Lower lobe of right lung (tissue), 2 donors: ENCODE measurements at regions not wholly inside any gene's neighbourhood (a gene's known extent, or its start where the extent isn't known, plus 50 kb on each side); places are given as distances from the start of the nearest gene placed in this dataset.

Experiments
- ATAC-seq, 2 donors: fragments of 200-7000 bp; cut with Tn5 transposase; one replicate each; pipeline ENCODE4 v1.9.1; 2020 to 2022; ENCODE audit warnings: mild to moderate bottlenecking in 2 of 2, moderate library complexity in 2 of 2
- DNase-seq: peaks from one replicate; pipeline ENCODE4 v3.0.0-alpha.2; 2020
- H3K27ac ChIP-seq: fragments of 200-600 bp; one replicate; pipeline ENCODE4 v1.8.0; 2022
- H3K27me3 ChIP-seq: fragments of 200-600 bp; one replicate; pipeline ENCODE4 v1.8.0; 2022; ENCODE audit warnings: low read depth
- H3K36me3 ChIP-seq: fragments of 200-600 bp; one replicate; pipeline ENCODE4 v1.8.0; 2022; ENCODE audit warnings: mild to moderate bottlenecking
- H3K4me1 ChIP-seq: fragments of 200-600 bp; one replicate; pipeline ENCODE4 v1.8.0; 2022
- H3K4me3 ChIP-seq: fragments of 200-600 bp; one replicate; pipeline ENCODE4 v1.8.0; 2022; ENCODE audit warnings: mild to moderate bottlenecking
- H3K9me3 ChIP-seq: fragments of 200-600 bp; one replicate; pipeline ENCODE4 v1.8.0; 2022
- intact Hi-C: fragments of 100-400 bp; cut with DNase I; formaldehyde crosslinking; loops from one replicate; pipeline ENCODE4 v1.11.0; 2022
- TF ChIP-seq, protein P1 (sequence below): fragments of 200-600 bp; IDR thresholded peaks from one replicate; pipeline ENCODE4 v1.8.0; 2022; ENCODE audit warnings: antibody characterized with exemption, mild to moderate bottlenecking
- donor health status: DM: no; HTN: yes; CAD: no; lungs with severe emphysema.

DNA sequence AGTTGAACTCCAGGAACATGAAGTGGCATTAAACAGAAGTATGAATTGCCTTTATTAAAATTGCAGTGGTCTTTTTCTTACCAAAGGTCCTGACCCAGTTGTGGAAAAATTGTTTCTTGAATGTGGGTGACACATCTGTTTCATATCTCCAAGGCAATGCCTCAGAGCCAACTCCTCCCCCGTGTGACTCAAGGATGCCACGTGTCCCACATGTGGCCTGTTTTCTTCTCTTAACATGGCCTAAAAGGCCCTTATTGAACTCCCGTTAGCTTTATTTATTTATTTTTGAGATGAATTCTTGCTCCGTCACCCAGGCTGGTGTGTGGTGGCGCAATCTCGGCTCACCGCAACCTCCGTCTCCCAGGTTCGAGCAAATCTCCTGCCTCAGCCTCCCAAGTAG is 128.4 kb upstream of the ESR1 start:
- DNase-seq (no peak), ATAC-seq (no peak)
- TF ChIP-seq, protein P1, sequence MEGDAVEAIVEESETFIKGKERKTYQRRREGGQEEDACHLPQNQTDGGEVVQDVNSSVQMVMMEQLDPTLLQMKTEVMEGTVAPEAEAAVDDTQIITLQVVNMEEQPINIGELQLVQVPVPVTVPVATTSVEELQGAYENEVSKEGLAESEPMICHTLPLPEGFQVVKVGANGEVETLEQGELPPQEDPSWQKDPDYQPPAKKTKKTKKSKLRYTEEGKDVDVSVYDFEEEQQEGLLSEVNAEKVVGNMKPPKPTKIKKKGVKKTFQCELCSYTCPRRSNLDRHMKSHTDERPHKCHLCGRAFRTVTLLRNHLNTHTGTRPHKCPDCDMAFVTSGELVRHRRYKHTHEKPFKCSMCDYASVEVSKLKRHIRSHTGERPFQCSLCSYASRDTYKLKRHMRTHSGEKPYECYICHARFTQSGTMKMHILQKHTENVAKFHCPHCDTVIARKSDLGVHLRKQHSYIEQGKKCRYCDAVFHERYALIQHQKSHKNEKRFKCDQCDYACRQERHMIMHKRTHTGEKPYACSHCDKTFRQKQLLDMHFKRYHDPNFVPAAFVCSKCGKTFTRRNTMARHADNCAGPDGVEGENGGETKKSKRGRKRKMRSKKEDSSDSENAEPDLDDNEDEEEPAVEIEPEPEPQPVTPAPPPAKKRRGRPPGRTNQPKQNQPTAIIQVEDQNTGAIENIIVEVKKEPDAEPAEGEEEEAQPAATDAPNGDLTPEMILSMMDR, result no peak
- no peaks in the 10 kb centered on the region for H3K9me3 ChIP-seq
- H3K4me3 ChIP-seq, result no peak overlapping the region
- no peaks in the 10 kb centered on the region for H3K36me3 ChIP-seq
- intact Hi-C loops, result no loop called here
- H3K27me3 ChIP-seq, result no peaks in the 10 kb centered on the region
- H3K4me1 ChIP-seq, result peaks cover 15% of the 10 kb centered on the region
- no peak overlapping the region for H3K27ac ChIP-seq

DNA sequence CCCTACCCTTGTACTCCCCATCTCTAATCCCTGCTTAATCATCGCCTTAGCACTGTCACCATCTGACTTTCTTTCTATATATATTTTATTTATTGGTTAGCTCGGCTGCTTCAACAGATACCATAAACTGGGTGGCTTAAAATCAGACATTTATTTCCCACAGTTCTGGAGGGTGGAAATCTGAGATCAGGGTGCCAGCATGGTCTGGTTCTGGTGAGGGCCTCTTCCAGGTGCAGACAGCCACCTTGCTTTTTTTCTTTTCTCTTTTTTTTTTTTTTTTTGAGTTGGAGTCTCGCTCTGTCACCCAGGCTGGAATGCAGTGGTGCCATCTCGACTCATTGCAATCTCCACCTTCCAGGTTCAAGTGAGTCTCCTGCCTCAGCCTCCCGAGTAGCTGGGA is 127.5 kb upstream of the ESR1 start:
- intact Hi-C loops, result no loop called here
- DNase-seq (no peak), ATAC-seq (no peak)
- Histone ChIP-seq H3K9me3 (no peaks in the 10 kb centered on the region), H3K4me1 (peaks cover 15% of the 10 kb centered on the region), H3K27ac (no peak overlapping the region), H3K36me3 (no peaks in the 10 kb centered on the region), H3K27me3 (no peaks in the 10 kb centered on the region), H3K4me3 (no peak overlapping the region)
- TF ChIP-seq, protein P1, result no peak

DNA sequence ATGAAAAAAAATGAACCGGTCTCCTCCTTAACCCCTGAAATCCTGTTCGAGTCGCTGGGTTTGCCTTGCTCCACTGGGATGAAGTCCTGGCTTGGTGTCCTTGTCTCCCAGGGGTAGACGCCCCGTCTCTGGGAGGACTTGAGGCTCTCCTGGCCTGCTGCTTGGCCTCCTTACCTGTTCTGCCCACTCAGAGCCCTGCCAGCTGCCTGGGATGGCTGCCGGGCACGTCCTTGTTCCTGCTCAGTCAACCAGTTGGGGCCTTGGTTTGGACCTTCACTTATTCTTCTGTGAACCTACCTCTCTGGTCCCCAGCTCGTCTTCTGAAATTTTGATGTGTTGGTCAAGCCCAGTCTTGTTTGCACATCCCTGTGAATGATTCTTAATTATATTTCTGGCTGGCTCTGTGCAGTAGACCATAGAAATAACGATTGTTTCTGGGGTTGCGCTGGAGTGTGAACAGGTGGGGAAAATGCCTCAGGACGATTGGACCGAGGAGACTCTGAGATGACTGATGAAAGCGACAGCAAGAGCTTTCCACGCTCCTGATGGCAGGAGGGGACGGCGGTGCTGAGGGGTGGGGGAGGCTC is 126.5 kb upstream of the ESR1 start:
- H3K27me3 ChIP-seq, result no peaks in the 10 kb centered on the region
- ATAC-seq (no peak), DNase-seq (no peak)
- TF ChIP-seq, protein P1, result no peak
- H3K4me1 ChIP-seq, result peaks cover 15% of the 10 kb centered on the region
- H3K27ac ChIP-seq, result peak overlapping the region; percentile 60
- no peaks in the 10 kb centered on the region for H3K36me3 ChIP-seq
- H3K4me3 ChIP-seq, result peak overlapping the region; percentile 28
- H3K9me3 ChIP-seq, result no peaks in the 10 kb centered on the region
- intact Hi-C loops, result no loop called here

DNA sequence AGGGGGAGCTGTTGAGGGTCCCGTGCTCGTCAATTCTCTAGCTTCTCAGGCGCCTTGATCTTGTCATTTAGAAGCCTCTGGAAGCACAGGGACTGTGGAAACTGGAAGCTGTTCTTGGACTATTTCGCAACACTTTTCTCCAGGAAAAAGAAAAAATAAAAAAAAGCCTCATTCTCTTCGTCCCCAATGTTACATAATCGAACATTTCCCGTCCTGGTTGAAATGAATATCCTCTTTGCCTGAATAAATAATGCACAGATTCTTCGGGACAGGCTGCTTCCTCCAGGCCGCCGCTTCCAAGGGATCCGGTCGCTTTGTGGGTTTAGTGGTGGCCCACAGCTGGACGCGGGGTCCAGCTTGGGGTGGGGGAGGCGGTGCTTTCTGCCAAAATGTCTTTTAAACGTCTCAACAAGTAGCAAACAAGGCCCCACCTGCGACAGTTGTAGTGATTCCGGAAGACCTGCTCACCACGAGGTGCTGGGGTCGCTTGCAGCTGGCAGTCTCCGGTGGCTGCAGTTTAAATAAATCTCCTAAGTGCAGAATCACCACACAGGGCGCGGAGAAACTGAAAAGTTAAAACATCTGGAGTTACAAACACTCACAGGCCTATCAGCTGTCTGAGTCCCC is 125.9 kb upstream of the ESR1 start:
- ATAC-seq, result peak in 1 of 2 donors; percentile 42
- Histone ChIP-seq H3K27ac (peak overlapping the region; percentile 60), H3K36me3 (no peaks in the 10 kb centered on the region), H3K9me3 (no peaks in the 10 kb centered on the region), H3K27me3 (no peaks in the 10 kb centered on the region), H3K4me3 (peak overlapping the region; percentile 28), H3K4me1 (peaks cover 15% of the 10 kb centered on the region)
- no peak for DNase-seq
- TF ChIP-seq, protein P1, result no peak
- intact Hi-C loops, result no loop called here

DNA sequence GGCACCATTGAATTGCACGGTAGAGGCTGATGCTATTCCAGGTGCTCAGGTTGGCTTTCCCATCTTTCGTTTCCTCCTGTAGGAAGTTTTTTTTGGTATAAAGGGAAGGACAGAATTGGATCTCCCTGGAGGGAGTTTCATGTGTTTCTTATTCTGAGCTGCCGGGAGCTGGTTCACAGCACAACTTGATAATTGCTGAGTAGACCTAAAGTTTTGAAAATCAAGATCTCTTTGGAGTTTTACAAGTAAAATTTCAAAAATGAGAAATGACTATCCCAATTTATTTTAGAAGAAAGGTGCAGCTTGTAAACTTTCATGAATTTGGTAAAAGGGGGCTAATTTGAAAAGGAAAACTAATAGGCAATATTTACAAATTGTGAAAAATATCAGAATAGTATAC is 125.2 kb upstream of the ESR1 start:
- Histone ChIP-seq H3K4me1 (peaks cover 15% of the 10 kb centered on the region), H3K27me3 (no peaks in the 10 kb centered on the region), H3K9me3 (no peaks in the 10 kb centered on the region), H3K36me3 (no peaks in the 10 kb centered on the region), H3K4me3 (no peak overlapping the region), H3K27ac (no peak overlapping the region)
- ATAC-seq (no peak), DNase-seq (no peak)
- intact Hi-C loops, result no loop called here
- TF ChIP-seq, protein P1, result no peak
